ENCODE measurements at regions not wholly inside any gene's neighbourhood (a gene's known extent, or its start where the extent isn't known, plus 50 kb on each side); places are given as distances from the start of the nearest gene placed in this dataset.

DNA sequence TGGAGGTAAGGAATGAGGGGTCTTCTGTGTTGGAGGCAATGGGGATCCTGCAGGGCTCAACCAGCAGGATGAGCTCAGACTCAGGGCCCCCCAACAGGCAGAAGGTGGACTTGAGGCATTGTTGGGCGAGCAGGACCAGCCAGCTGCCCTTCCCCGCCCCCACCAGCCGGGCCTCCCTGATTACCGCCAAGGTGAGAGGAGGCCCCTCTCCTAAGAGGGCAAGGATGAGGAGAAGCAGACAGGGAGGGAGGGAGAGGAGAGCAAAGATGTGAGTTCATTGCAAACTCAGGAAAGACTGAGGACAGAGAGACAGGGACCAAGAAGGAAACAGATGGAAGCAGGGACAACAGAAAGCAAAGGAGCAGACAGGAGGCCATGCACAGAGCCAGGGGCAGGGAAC is 272.8 kb upstream of the XYLT1 start:
- TF ChIP-seq TEAD4 (IDR thresholded peaks at IDR 0.05) (no peak), USF1 (IDR thresholded peaks at IDR 0.05) (no peak)

GRCh38 chr16:17743158-17743557 is 272.4 kb upstream of the XYLT1 start:
- no peak for TF ChIP-seq CEBPB (IDR thresholded peaks at IDR 0.05)

GRCh38 chr16:17729820-17730219 is 259.1 kb upstream of the XYLT1 start:
- TF ChIP-seq CEBPB (IDR thresholded peaks at IDR 0.05) (no peak), USF1 (IDR thresholded peaks at IDR 0.05) (no peak), EP300 (IDR thresholded peaks at IDR 0.05; ENCODE audit: borderline replicate concordance) (no peak), NFIC (IDR thresholded peaks at IDR 0.05) (no peak)

DNA sequence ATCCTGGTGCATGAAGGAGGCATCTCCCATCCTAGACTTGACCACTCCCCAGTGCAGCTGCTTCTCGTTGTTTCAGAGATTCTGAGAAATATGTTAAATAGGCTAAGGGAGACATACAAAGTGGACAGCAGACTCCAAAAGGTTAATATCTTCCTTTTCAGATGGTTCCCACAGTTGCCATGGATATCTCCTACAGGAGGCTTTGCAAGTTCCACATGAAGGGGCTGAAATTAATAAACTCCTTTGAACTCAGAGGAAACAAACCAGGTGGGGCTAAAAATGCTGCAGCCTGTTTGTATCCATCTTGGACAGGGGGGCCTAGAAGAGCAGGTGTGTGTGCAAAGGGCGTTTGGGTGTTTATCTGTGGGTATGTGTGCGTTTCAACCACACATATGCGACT is 257.4 kb upstream of the XYLT1 start:
- no peak for TF ChIP-seq YY1 (IDR thresholded peaks at IDR 0.05; ENCODE audit: low read depth)
- TF ChIP-seq TCF12 (IDR thresholded peaks at IDR 0.05; ENCODE audit: low read depth), result no peak
- TF ChIP-seq EP300 (IDR thresholded peaks at IDR 0.05; ENCODE audit: borderline replicate concordance), result no peak
- no peak for TF ChIP-seq MAX (IDR thresholded peaks at IDR 0.05)
- TF ChIP-seq ZBTB7A (IDR thresholded peaks at IDR 0.05; ENCODE audit: low read depth), result no peak
- no peak for TF ChIP-seq CEBPB (IDR thresholded peaks at IDR 0.05)
- TF ChIP-seq EGR1 (IDR thresholded peaks at IDR 0.05), result no peak
- TF ChIP-seq USF1 (IDR thresholded peaks at IDR 0.05), result no peak
- no peak for TF ChIP-seq TAF1 (IDR thresholded peaks at IDR 0.05; ENCODE audit: low read depth)
- TF ChIP-seq REST (IDR thresholded peaks at IDR 0.05; ENCODE audit: low read depth), result no peak
- no peak for TF ChIP-seq NFIC (IDR thresholded peaks at IDR 0.05)
- TF ChIP-seq TEAD4 (IDR thresholded peaks at IDR 0.05), result no peak
- TF ChIP-seq RAD21 (IDR thresholded peaks at IDR 0.05; ENCODE audit: low read depth), result no peak
- TF ChIP-seq FOXM1 (IDR thresholded peaks at IDR 0.05; ENCODE audit: borderline replicate concordance, low read depth), result no peak
- TF ChIP-seq CREB1 (IDR thresholded peaks at IDR 0.05; ENCODE audit: low read depth), result no peak

- TF ChIP-seq USF1 (IDR thresholded peaks at IDR 0.05), result no peak
- no peak for TF ChIP-seq CREB1 (IDR thresholded peaks at IDR 0.05; ENCODE audit: low read depth)
- TF ChIP-seq TCF12 (IDR thresholded peaks at IDR 0.05; ENCODE audit: low read depth), result no peak
- no peak for TF ChIP-seq EP300 (IDR thresholded peaks at IDR 0.05; ENCODE audit: borderline replicate concordance)
- no peak for TF ChIP-seq YY1 (IDR thresholded peaks at IDR 0.05; ENCODE audit: low read depth)
Observed at GRCh38 chr16:17724242-17724898, 253.6 kb upstream of the XYLT1 start.

GRCh38 chr16:17723531-17724134 is 252.9 kb upstream of the XYLT1 start:
- TF ChIP-seq TEAD4 (IDR thresholded peaks at IDR 0.05) (no peak), YY1 (IDR thresholded peaks at IDR 0.05; ENCODE audit: low read depth) (no peak), TAF1 (IDR thresholded peaks at IDR 0.05; ENCODE audit: low read depth) (no peak), TCF12 (IDR thresholded peaks at IDR 0.05; ENCODE audit: low read depth) (no peak), CREB1 (IDR thresholded peaks at IDR 0.05; ENCODE audit: low read depth) (no peak), MAX (IDR thresholded peaks at IDR 0.05) (no peak), NFIC (IDR thresholded peaks at IDR 0.05) (no peak), EGR1 (IDR thresholded peaks at IDR 0.05) (no peak), FOXM1 (IDR thresholded peaks at IDR 0.05; ENCODE audit: borderline replicate concordance, low read depth) (no peak), CEBPB (IDR thresholded peaks at IDR 0.05) (no peak), USF1 (IDR thresholded peaks at IDR 0.05) (no peak), EP300 (IDR thresholded peaks at IDR 0.05; ENCODE audit: borderline replicate concordance) (no peak), REST (IDR thresholded peaks at IDR 0.05; ENCODE audit: low read depth) (no peak), ZBTB7A (IDR thresholded peaks at IDR 0.05; ENCODE audit: low read depth) (no peak), RAD21 (IDR thresholded peaks at IDR 0.05; ENCODE audit: low read depth) (no peak)

Measured in Ishikawa (cell line).